HG03045 (cell line): ENCODE measurements at regions not wholly inside any gene's neighbourhood (a gene's known extent, or its start where the extent isn't known, plus 50 kb on each side); places are given as distances from the start of the nearest gene placed in this dataset.
"Not testable (repeated sequence)": the region's sequence is repeated elsewhere in the genome, so short reads cannot be mapped to it uniquely, and the experiment has no call there.

Experiments
- ATAC-seq: cut with Tn5 transposase; IDR thresholded peaks from one replicate; pipeline ENCODE4 v1.9.1; 2021; ENCODE audit warnings: mild to moderate bottlenecking, moderate library complexity; ENCODE audit not compliant: unreplicated experiment

DNA sequence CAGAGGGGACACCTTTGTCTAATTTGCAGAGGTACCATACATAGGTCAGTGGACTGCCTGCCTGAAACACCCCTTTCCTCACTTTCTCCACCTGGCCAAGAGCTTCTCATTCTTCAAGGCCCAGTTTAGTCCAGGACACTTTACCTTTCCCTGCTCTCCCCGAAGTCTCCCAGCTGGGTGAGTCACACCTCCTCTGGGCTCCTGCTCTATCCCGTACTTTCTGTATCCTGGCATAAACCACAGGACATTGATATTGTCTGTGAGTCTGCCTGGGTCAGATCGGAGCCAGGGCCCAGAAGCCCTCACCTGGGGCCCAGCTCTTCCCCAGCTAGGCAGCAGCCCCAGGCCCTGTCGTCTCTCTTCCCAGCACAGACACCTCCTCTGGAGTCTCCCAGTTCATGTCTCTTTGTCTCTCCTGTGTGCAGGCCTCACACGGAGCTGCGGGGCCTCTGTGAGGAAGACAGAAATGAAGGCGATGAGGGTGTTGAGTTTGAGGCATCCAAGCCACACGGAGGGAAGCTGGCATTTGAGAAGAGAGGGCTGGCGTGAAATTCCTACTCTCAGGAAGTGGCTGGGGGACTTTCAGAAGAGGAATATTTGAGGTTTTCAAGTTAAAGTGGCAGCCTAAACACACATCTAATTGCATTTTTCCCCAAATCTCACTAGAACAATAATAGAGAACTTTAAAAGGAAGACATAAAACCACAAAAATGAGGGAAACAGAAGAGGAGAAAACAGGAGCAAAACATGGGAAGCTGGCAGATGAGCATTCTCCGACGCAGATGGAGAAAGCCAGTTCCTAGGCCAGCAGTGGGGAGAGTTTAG, 79.6 kb upstream of the LAPTM4A start:
- no peak for ATAC-seq

GRCh38 chr2:20130160-20130560, 78.7 kb upstream of the LAPTM4A start:
- ATAC-seq, result no peak

DNA sequence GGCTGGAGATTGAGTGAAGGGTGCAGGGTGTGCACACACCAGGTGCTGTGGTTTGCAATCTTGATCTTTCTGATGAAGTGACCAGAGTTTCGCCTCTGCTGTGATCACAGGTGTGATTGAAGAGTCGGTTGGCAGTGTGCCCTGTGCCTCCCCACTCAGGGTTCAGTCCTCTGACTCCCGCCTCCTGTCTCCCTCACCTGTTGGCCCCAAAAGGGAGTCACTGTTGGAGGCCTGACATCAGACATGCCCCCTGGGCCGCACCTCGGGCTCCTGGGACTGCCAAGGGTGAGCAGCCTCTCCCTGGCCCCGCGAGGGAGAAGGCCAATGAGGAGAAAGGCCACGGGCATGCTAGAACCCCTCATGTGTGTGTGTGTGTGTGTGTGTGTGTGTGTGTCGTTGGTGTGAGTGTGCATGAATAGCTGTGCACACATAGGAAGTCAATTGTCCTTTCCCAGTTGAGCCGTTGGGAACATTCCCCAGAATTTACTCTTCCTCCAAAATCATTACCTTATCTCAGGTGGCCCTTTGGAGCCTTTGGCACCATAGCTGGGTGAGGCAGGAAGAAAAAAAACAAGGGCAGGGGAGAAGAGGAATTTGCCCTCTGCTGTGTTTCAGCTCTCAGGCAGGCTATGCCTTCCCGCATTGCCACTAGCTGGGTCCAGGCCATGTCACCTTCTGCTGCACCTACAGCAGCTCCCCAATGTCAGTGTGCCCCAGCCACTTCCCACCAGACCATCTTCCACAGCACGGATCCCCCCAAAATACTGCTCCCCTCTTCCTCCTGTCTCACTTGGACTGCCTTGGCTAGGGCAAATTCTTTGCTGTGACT, 78.1 kb upstream of the LAPTM4A start:
- ATAC-seq, result no peak

- ATAC-seq, result no peak
Observed at GRCh38 chr2:20128506-20129330, 77.3 kb upstream of the LAPTM4A start.

DNA sequence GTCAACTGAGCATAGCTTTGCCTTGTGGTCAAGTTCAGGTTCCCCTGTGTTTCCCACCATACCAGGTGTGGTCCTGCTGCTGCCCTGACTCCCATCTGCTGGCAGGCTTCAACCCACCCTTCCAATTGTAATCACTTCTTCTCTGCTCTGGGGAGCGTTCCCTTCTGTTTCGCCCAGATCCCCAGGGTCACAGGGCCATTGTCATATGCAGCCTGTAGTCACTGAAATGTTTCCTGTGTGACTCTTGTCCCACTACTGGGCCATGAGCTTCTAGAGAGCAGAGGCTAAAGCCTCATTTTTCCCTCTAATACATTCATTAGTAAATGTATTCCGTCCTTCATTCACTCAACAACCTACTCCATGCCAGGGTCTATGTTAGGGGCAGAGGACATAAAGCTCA, 75.0 kb upstream of the LAPTM4A start:
- no peak for ATAC-seq

DNA sequence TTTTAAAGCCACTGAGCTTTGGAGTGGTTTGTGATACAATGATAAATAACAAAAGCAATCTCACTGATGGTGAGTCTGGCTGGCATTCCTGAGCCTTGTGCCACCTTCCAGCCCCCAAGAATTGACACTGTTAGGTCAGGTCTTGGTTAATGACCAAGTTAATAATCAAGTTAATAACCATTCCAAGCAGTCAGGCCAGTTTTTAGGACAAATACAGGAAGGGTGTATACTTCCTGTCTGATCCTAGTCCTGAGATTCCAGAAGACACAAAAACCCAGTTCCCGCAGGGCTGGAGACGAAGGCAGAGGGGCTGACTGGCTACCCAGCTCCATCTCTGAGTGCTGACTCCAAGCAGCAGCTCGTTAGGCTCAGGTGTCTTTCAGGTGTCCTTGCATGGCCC, 74.6 kb upstream of the LAPTM4A start:
- ATAC-seq, result no peak

- no peak for ATAC-seq
Observed at GRCh38 chr2:20125616-20126015, 74.2 kb upstream of the LAPTM4A start.

DNA sequence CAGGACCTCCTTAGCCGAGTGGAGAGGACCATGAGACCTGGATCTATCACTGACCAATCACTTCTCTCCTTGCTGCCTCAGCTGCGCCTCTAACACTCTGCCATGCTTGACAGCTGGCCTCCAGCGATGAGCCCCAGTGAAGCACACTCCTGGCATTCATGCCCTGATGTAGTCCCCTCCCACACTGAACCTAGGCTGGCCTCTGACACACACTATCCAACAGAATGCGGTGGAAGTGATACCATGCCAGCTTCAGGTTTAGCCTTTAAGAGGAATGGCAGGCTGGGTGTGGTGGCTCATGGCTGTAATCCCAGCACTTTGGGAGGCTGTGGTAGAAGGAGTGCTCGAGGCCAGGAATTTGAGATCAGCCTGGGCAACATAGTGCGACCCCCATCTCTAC, 73.7 kb upstream of the LAPTM4A start:
- ATAC-seq, result no peak

- no peak for ATAC-seq
Observed at GRCh38 chr2:20123871-20124594, 72.6 kb upstream of the LAPTM4A start.

- ATAC-seq, result no peak
Observed at GRCh38 chr2:20122864-20123263, 71.4 kb upstream of the LAPTM4A start.

DNA sequence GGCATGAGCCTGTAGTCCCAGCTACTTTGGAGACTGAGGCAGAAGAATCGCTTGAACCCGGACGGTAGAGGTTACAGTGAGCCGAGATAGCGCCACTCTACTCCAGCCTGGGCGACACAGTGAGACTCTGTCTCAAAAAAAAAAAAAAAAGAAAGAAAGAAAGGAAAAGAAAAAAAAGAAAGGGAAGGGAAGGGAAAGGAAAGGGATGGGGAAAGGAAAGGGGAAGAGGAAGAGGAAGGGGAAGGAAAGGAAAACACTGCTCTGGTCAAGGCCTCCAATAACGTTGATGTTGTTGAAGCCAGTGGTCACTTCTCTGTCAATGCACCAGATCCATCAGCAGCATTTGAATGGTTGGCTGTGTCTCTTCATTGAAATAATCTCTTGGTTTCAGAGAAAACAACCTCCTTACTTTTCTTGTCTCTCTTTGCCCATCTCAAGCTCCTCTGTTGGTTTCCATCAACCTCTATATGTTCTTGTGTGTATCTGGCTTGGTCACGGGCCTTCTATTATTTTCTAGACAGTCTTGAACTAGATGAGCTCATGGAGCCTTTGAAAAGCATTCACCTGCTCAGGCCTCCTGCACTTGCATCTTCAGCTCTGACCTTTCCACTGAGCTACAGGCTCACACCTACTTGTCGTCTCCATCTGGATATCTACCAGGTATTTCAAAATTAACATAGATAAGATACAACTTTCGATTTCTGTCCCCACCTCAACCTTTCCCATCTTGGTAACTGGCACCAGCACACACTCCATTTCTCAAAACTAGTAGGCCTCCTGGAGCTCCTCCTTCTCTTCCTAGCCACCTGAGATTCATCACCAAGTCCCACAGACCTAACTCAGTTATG, 69.4 kb upstream of the LAPTM4A start:
- no peak for ATAC-seq

GRCh38 chr2:20118051-20118450, 66.6 kb upstream of the LAPTM4A start:
- ATAC-seq, result no peak

GRCh38 chr2:20115902-20116301, 64.5 kb upstream of the LAPTM4A start:
- ATAC-seq, result no peak

GRCh38 chr2:20115374-20115773, 63.9 kb upstream of the LAPTM4A start:
- no peak for ATAC-seq

GRCh38 chr2:20113986-20114938, 62.8 kb upstream of the LAPTM4A start:
- no peak for ATAC-seq

DNA sequence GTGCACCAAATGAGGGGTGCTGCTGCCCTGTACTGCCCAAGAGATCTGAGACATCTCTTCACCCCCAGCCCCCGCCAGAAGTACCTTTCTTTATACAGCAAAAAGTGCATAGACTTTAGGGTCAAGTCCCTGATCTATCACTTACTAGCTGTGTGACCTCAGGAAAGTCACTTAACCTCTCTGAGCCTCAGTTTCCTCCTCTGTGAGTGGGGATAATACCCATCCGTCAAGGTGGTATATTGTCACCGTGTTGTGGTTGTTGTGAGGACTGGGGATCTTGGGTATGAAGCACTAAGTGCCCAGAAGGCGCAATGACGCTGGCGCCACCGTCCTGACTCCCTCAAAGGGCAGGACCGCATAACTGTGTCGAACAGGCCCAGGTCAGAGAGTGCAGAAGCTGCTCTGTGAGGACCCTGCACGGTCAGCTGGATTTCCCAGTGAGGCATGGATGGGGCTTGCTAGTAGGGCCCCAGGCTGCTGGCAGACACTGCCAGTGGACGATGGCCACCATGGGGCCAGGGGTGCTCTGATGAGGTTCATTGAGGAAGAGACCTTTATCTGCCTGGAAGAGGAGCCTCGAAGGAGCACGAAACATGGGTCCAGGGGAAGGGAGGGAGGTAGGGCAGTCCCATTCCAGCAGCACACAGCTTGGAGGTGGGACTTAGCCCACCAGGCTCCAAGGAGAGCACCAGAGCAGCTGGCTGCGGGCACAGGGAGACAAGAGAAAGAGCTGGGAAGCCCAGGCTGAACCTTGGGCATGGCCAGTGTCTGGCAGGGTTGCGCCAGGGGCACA, 61.8 kb upstream of the LAPTM4A start:
- ATAC-seq, result no peak

DNA sequence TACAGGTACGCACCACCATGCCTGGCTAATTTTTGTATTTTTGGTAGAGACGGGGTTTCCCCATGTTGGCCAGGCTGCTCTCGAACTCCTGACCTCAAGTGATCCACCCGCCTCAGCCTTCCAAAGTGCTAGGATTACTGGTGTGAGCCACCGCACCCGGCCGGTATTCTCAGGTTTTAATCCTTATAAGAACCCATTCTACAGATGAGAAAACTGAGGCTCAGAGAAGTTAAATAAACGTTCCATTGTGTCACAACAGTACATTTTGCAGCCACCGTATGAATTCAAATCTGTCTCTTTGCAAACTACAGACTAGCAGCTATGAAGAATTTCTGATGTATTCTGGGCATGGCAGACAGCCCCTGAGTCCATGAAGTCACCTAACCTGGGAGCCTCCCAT, 60.9 kb upstream of the LAPTM4A start:
- ATAC-seq, result not testable (repeated sequence)
